NCI-H1092 (cell line): ENCODE measurements at regions not wholly inside any gene's neighbourhood (a gene's known extent, or its start where the extent isn't known, plus 50 kb on each side); places are given as distances from the start of the nearest gene placed in this dataset.

Experiments
- DNase-seq: peaks from one replicate; lab custom pipeline; 2025; lab: John Stamatoyannopoulos, UW

- DNase-seq, result no peak
Observed at GRCh38 chr10:36281831-36282331, 639.8 kb upstream of the FZD8 start.

DNA sequence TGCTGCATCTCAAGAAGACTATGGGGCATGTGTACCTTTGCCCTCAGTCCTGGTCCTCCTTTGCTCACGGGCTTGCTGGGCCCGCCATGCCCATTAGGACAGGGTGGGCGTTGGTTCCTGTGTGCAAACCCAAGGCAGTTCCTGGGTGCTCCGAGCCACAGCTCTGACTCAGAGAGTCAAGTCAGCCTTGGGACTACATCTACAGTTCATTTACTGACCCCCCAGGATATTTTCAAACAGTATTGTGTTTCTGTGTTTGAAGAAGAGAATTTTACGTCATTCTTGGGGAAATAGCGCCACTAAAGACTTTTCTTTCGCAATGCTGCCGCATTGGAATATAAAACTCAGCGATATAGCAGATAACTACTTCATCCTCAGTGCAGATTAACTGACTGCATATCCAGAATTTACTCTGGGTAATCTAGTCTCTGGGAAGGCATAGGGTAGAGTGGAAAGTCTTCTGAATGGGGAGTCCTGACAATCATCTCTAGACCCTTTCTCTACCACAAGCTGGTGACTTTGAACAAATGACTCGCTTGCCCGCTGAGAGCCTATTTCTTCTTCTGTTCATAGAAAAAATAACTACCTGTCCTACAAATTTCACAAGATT, 638.9 kb upstream of the FZD8 start:
- no peak for DNase-seq

DNA sequence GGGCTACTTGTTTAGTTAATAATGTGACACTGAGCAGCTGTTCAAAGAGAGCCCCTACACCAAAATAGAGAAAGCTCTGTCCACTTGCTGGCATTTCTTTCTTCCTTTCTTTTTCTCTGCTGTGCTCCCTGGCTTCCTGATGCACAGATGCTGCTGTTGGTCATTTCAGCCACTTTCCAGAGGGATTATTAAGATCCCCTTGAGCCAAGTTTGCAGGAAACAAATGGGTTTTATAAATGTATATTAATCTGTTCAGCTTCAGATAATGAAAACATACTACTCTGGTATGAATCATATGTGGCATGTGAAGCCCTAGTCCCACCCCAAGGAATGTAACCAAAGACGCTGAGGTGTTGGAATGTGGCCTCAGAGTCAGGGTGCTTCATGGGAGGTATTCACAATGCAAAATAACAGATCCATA, 638.2 kb upstream of the FZD8 start:
- no peak for DNase-seq

GRCh38 chr10:36278176-36278575, 636.1 kb upstream of the FZD8 start:
- no peak for DNase-seq

- DNase-seq, result no peak
Observed at GRCh38 chr10:36277459-36277858, 635.4 kb upstream of the FZD8 start.

DNA sequence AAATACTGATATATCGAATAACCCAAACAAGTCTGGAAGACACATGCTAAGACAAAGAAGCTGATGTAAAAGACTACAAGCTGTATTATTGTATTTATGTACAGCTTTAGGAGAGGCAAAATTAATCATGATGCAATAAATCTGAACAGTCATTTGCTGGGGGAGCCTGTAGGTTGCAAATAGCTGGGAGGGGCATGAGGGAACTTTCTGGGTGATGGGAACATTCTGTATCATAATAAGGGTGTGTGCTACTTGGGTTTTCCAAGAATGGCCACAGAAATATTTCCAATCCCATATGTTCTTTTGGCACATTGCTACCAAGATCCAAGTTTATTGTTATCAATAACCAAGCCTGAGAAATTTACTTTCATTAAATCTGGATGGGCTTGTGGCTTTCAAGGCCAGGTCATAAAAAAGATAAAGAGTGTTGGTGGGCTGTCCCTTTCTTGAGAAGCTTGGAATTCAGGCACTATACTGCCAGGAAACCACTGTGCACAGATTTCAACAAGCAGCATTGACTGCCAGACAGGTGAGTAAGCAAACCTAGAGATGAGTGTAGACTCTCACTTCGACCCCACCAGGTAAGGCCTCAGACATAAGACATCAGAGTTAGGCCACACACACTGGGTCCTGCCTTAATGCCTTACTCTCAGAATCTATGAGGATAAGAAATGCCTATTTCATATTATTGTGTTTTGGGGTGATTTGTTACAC, 629.7 kb upstream of the FZD8 start:
- no peak for DNase-seq

DNA sequence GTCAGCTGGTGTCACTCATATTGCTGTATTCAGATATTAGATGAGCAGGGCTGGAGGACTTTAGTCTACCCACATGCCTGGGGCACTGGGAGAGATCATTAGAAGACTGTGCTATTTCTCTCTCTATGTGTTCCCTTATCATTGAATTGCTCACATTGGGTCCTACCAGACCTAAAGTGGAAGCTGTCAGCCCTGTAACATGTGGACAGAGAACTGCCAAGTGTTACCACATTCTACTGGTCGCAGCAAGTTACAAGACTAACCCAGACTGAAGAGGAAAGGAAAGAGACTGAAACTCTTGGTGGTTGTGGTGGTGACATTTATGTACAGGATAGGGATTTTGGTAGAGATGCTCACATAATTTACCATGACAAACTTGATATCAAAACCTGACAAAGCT, 627.1 kb upstream of the FZD8 start:
- no peak for DNase-seq

DNA sequence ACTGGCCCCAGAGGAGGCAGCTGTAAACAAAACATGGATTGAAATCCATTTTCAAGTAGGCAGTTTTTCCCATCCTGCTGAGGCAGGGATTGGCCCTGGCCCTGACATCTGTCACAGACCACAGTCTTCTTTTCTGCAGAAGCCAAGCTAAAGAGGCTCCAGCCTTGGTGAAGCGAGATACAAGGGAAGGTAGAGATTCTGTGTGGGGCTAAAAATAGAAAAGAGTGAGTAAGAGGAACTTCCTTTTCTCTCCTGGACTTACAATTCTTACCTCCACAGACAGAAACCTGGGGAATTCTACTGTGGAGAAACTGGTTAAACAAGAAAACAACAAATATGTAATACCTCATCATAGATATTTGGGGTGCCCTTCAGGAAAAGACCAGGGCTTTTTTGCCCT, 624.8 kb upstream of the FZD8 start:
- no peak for DNase-seq

DNA sequence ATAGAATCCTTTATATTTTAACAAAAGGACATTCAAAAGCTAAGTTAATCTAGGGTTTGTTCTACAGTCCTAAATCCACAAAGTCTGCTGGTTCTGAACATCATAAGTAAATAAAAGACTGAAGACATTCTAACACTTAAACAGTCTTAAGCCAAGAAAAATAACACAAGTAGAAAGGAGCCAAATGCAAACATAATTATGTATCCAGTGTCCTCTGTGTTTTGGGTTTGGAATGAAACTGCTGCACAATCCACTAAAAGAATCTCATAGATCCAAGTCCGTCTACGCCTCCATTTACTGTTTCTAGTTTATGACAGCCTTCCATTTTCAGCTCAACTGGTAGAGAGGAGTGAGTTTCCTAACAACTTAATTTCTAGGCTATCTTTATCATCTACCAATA, 623.6 kb upstream of the FZD8 start:
- no peak for DNase-seq

DNA sequence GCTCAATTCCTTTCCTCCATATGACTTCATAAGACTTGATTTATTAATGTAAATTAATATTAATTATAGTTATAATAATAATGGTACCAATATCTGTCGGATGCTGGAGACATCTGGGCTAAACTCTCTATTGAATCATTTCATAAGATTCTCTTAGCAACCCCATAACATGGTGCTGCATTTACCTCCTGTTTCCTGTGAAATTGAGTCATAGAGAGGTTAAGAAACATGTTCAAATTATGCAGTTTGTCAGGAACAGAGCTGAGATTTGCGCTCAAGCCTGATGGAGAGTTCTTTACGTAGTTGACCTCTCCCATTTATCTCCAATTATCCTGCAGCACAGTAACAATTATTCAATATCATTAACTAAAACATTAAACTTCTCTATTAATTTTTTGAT, 621.8 kb upstream of the FZD8 start:
- DNase-seq, result no peak

- no peak for DNase-seq
Observed at GRCh38 chr10:36256948-36257356, 614.9 kb upstream of the FZD8 start.

DNA sequence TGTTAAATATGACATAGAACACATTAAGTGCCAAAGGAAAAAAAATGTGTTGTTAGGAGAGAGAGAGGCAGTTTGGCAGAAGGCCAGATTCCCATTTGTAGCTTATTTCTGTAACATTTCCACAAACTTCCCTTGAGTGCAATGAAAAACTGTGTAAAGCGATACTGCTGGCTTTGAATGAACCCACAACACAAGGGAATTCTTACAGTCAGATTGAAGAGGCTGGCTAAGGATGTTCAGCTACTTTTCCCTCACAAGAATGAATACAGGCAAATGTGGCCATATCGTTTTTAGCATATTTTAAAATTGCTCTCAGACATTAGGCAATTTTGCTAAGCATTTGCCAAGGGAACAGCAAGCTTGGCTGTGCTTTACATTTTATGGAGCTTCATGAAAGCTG, 614.1 kb upstream of the FZD8 start:
- DNase-seq, result no peak

DNA sequence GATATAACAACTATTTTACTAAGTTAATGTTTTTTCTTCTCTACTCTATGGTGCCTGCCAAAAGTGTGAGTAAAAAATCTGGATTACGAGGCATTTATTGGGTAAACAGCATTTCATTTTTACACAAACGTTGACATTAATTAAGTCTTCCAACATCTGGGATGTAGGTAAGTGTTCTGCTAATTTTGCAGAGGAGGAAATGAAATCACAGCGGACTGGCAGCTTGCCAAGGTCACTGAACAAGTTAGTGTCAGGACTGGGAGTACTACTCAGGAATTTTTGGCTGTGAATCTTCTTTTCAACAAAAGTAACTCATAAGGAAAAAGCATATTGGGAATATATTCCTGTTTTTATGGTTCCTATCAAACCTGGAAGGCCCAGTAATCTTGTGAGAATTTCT, 612.1 kb upstream of the FZD8 start:
- DNase-seq, result no peak

DNA sequence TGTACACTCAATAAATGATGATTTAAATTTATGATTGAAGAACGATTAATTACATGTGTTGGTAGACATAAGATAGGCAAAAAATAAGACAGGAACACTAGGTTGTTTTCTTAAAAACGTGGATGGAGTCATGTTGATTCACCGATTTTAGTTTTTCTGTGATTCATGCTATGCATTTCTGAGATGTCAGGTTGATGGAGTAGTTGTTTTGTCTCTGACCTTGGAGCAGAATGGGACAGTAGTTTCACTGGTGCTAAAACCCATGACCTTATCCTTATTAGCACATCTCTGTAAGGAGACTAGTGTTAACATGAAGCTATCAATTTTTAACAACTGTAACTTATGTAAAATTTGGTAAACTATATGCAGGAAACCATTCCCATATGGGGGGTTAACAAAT, 611.6 kb upstream of the FZD8 start:
- no peak for DNase-seq

DNA sequence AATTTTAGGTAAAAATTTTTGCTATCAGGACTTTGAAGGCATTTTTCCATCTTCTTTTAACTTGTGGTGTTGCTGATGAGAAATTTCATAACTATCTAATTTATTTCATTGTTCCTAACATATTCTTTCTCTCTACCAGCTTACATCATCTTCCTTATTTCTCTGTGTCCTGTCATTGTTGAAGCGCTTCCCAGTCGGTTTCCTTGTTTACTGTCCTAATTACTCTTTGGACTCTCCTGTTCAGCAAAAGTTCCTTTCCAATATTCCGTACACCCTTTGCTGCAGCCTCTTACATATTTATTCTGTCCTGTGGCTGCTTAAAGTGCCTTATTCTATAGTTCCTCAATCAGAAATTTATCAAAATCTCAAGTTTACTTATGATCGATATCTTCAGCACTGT, 609.0 kb upstream of the FZD8 start:
- DNase-seq, result no peak

DNA sequence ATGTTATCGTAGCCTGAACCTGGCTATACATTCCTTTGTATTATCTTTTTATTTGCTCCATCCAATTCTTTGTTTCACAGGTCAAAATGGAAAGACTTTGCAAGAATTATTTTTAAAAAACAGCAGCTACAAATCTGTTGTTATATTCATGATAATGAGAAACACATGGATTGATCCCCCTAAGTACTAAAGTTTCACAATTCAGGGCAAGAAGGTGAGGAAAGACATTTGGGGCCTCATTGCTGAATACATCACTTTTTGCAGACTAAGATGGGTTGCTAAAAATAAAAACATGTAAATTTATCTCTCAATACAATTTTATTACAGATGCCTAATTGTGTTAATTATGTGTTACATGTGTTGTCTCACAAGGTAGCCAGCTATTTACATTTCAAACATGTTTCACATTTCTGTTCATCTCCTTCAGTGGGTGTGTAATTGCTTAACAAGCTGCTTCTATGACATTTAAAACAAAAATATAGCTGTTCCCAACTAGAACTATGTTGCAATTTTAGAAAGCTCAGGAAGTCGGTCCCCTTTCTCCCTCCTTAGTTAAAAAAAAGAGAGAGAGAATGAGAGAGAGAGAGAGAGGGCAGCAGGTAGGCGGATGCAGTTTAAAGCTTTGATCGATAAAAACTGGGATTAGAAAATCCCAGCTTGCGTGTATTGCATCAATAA, 606.3 kb upstream of the FZD8 start:
- DNase-seq, result no peak

GRCh38 chr10:36247478-36247877, 605.4 kb upstream of the FZD8 start:
- no peak for DNase-seq

GRCh38 chr10:36236931-36237330, 594.8 kb upstream of the FZD8 start:
- no peak for DNase-seq

DNA sequence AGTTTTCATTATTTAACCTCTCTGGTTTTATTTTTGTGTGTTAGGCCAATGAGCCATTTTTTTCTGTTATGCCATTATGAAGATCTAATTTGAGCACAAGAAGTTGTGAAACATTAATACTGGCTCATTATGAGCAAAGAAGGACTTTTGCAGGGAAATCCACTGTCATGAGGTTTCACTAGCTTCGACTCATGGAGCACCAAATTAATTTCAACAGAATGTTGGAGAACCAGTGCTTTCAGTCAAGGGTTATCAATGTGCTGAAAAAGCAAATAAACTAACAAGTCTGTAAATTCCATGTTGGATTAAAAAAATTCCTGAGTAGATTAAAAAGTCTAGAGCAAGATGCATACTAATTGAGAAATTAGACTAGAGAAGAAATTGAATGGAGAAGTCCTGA, 594.2 kb upstream of the FZD8 start:
- DNase-seq, result no peak

GRCh38 chr10:36232935-36233334, 590.8 kb upstream of the FZD8 start:
- no peak for DNase-seq

DNA sequence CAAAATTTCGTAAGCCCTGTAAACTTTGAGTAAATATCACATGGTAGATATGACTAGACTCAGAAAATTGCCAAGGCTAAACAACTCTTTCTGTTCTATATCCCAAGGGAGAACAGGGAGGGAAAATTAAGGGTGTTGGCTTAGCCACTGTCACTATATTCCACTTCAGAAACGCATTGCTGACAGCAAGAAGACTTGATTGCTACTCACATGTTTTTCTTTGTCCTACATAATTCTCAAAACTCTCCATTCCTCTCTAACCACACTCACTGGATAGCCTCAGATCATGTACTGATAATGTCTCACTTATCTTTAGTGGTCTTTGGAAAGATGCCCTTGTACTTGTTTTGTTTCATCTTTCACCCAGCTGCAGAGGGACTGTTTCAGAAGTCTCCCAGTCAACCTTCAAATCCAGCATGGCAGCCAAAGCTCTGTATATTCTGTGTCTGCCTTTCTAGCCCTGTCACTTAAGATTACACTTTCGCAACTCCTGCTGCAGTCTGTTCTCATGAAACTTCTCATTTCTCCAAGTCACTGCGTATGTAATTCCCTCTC, 582.4 kb upstream of the FZD8 start:
- DNase-seq, result no peak

DNA sequence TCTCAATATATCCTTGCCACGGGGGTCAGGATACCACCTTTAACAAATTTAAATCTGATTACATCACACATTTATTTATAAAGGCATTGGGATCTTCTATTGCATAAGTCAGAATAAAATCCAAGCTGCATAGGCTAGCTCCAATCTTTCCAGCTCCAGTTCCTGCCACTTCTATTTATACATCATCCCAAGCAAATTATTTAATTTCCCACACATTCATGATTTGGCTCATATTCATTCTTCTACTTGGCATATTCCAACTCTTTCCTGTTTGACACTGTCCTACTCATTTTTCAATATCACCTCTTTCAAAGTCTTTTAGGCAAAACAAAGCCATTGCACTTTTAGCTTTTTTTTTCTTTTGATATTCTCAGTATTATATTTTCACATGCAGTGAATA, 579.0 kb upstream of the FZD8 start:
- DNase-seq, result no peak

DNA sequence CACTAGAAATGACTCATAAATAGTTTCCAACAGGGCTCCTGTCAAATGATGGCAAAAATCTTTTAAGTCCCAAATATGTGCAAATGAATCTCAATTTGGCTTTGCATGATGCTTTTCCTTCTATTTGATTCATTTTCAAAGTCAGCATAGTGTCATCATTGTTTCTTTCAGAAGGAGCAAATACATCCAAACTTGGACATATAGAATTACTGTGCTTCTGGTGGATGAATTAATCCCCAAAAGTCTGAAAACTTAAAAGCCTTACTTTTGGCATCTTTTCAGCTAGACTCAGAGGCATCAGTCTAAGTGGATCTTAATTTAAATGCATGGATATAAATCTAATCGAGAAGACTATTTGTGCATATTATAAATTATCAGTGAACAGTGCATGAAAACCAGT, 578.1 kb upstream of the FZD8 start:
- DNase-seq, result no peak
